HPDE6-E6E7 (cell line): ENCODE measurements at regions not wholly inside any gene's neighbourhood (a gene's known extent, or its start where the extent isn't known, plus 50 kb on each side); places are given as distances from the start of the nearest gene placed in this dataset.
"Not testable (repeated sequence)": the region's sequence is repeated elsewhere in the genome, so short reads cannot be mapped to it uniquely, and the experiment has no call there.

Experiments
- DNase-seq: peaks from one replicate; pipeline ENCODE4 v3.0.0; 2011; ENCODE audit warnings: missing footprints; ENCODE audit errors: extremely low spot score

- no peak for DNase-seq
These were observed 56.7 kb upstream of the LRFN5 start for GRCh38 chr14:41549821-41550607.

- no peak for DNase-seq
These were observed 57.4 kb upstream of the LRFN5 start for GRCh38 chr14:41549282-41549681.

- DNase-seq = no peak
These were observed 58.0 kb upstream of the LRFN5 start for GRCh38 chr14:41548666-41549065.

GRCh38 chr14:41541333-41541732 is 65.3 kb upstream of the LRFN5 start:
- no peak for DNase-seq

- no peak for DNase-seq
These were observed 74.4 kb upstream of the LRFN5 start for GRCh38 chr14:41532255-41532654.

- DNase-seq = no peak
These were observed 84.8 kb upstream of the LRFN5 start for GRCh38 chr14:41521891-41522290.

GRCh38 chr14:41518030-41518429 is 88.6 kb upstream of the LRFN5 start:
- DNase-seq = not testable (repeated sequence)

- no peak for DNase-seq
These were observed 100.1 kb upstream of the LRFN5 start for GRCh38 chr14:41506552-41506951.

GRCh38 chr14:41505491-41505890 is 101.2 kb upstream of the LRFN5 start:
- DNase-seq = no peak

- DNase-seq = no peak
These were observed 107.7 kb upstream of the LRFN5 start for GRCh38 chr14:41498959-41499358.

GRCh38 chr14:41490323-41490722 is 116.4 kb upstream of the LRFN5 start:
- no peak for DNase-seq

- DNase-seq = no peak
These were observed 117.2 kb upstream of the LRFN5 start for GRCh38 chr14:41489315-41489972.

GRCh38 chr14:41488401-41488800 is 118.3 kb upstream of the LRFN5 start:
- no peak for DNase-seq

- DNase-seq = no peak
These were observed 123.8 kb upstream of the LRFN5 start for GRCh38 chr14:41482861-41483260.

GRCh38 chr14:41476526-41476925 is 130.2 kb upstream of the LRFN5 start:
- DNase-seq = peak; percentile 26

GRCh38 chr14:41461380-41461779 is 145.3 kb upstream of the LRFN5 start:
- DNase-seq = no peak

- no peak for DNase-seq
These were observed 149.3 kb upstream of the LRFN5 start for GRCh38 chr14:41457393-41457792.

- no peak for DNase-seq
These were observed 157.6 kb upstream of the LRFN5 start for GRCh38 chr14:41449066-41449465.

- DNase-seq = no peak
These were observed 160.7 kb upstream of the LRFN5 start for GRCh38 chr14:41446008-41446407.

- DNase-seq = no peak
These were observed 183.2 kb upstream of the LRFN5 start for GRCh38 chr14:41423503-41423902.

GRCh38 chr14:41421308-41421707 is 185.4 kb upstream of the LRFN5 start:
- DNase-seq = not testable (repeated sequence)

GRCh38 chr14:41419709-41420108 is 187.0 kb upstream of the LRFN5 start:
- no peak for DNase-seq

GRCh38 chr14:41418851-41419250 is 187.8 kb upstream of the LRFN5 start:
- no peak for DNase-seq
